ENCODE measurements at regions not wholly inside any gene's neighbourhood (a gene's known extent, or its start where the extent isn't known, plus 50 kb on each side); places are given as distances from the start of the nearest gene placed in this dataset.

- TF ChIP-seq EZH2 (IDR thresholded peaks at IDR 0.05) (no peak), CTCF (IDR thresholded peaks at IDR 0.05 in 2 of 3, conservative IDR thresholded peaks at IDR 0.05 in 1 of 3; ENCODE audit: borderline replicate concordance in 1 of 3, insufficient read depth in 1 of 3, low read depth in 2 of 3, low read length in 2 of 3) (no peak), POLR2A (IDR thresholded peaks at IDR 0.05; ENCODE audit: borderline replicate concordance, extremely low read depth, insufficient read depth, insufficient read length) (no peak), MAX (IDR thresholded peaks at IDR 0.05) (no peak), YY1 (IDR thresholded peaks at IDR 0.05; ENCODE audit: extremely low read depth, insufficient replicate concordance, low read depth, low read length) (no peak), REST (IDR thresholded peaks at IDR 0.05; ENCODE audit: low read depth) (no peak), CEBPB (IDR thresholded peaks at IDR 0.05; ENCODE audit: low read depth) (no peak), ZBTB33 (IDR thresholded peaks at IDR 0.05; ENCODE audit: extremely low read depth, insufficient replicate concordance, low read length) (no peak), EZH2phosphoT487 (IDR thresholded peaks at IDR 0.05; ENCODE audit: borderline replicate concordance) (no peak), RAD21 (IDR thresholded peaks at IDR 0.05; ENCODE audit: low read depth) (no peak), ELF1 (IDR thresholded peaks at IDR 0.05; ENCODE audit: borderline replicate concordance, low read depth) (no peak), SP1 (IDR thresholded peaks at IDR 0.05; ENCODE audit: low read depth) (no peak)
Observed at GRCh38 chr9:108050894-108051293, 561.3 kb upstream of the KLF4 start.

Data from HCT116 (cell line).